GM23338 (cell line): ENCODE measurements at regions not wholly inside any gene's neighbourhood (a gene's known extent, or its start where the extent isn't known, plus 50 kb on each side); places are given as distances from the start of the nearest gene placed in this dataset.

Experiments
- ATAC-seq: fragments of 200-7000 bp; cut with Tn5 transposase; 3 replicates; pipeline ENCODE4 v1.9.1; 2020
- DNase-seq: peaks from one replicate; pipeline ENCODE4 v3.0.0-alpha.2; 2015; ENCODE audit warnings: low spot score
- H2AFZ ChIP-seq: fragments of 200-600 bp; sonication (generic); 2 replicates; pipeline ENCODE4 v1.8.0; 2016; ENCODE audit warnings: antibody characterized with exemption, mild to moderate bottlenecking, moderate library complexity
- H3F3A ChIP-seq: fragments of 200-600 bp; sonication (generic); replicated peaks from 2 replicates; pipeline ENCODE4 v1.8.0; 2017; ENCODE audit warnings: antibody characterized with exemption, mixed run types, low read depth
- H3K27ac ChIP-seq: fragments of 200-600 bp; sonication (generic); 2 replicates; pipeline ENCODE4 v1.6.1; 2016; ENCODE audit warnings: low read depth
- H3K27me3 ChIP-seq: fragments of 200-600 bp; sonication (generic); 2 replicates; pipeline ENCODE4 v1.8.0; 2016; ENCODE audit warnings: mild to moderate bottlenecking, mixed run types, moderate library complexity; ENCODE audit not compliant: insufficient read depth
- H3K36me3 ChIP-seq: fragments of 200-600 bp; sonication (generic); 2 replicates; pipeline ENCODE4 v1.8.0; 2016; ENCODE audit warnings: mild to moderate bottlenecking; ENCODE audit not compliant: insufficient read depth
- H3K4me1 ChIP-seq: fragments of 200-600 bp; sonication (generic); 2 replicates; pipeline ENCODE4 v1.8.0; 2016; ENCODE audit warnings: mild to moderate bottlenecking, moderate library complexity; ENCODE audit not compliant: insufficient read depth
- H3K4me2 ChIP-seq: fragments of 200-600 bp; sonication (generic); 2 replicates; pipeline ENCODE4 v1.7.1; 2017; ENCODE audit warnings: mixed run types
- H3K4me3 ChIP-seq: fragments of 200-600 bp; sonication (generic); 2 replicates; pipeline ENCODE4 v1.6.1; 2016; ENCODE audit warnings: mixed run types
- H3K79me2 ChIP-seq: fragments of 200-600 bp; sonication (generic); replicated peaks from 2 replicates; pipeline ENCODE4 v1.8.0; 2017; ENCODE audit warnings: mild to moderate bottlenecking; ENCODE audit not compliant: insufficient read depth
- H3K9me2 ChIP-seq: fragments of 200-600 bp; sonication (generic); 2 replicates; pipeline ENCODE4 v1.8.0; 2017; ENCODE audit not compliant: insufficient read depth
- H4K20me1 ChIP-seq: fragments of 200-600 bp; sonication (generic); replicated peaks from 2 replicates; pipeline ENCODE4 v1.8.0; 2017; ENCODE audit warnings: mild to moderate bottlenecking; ENCODE audit not compliant: insufficient read depth
- H3K27ac Mint-ChIP-seq: 2 replicates; pipeline ENCODE4 v1.8.0; 2020; ENCODE audit warnings: inconsistent platforms, mild to moderate bottlenecking, moderate library complexity, mixed read lengths
- H3K27me3 Mint-ChIP-seq: 3 replicates; pipeline ENCODE4 v1.8.0; 2022; ENCODE audit warnings: low read depth, mild to moderate bottlenecking, moderate library complexity, mixed read lengths, inconsistent platforms; ENCODE audit not compliant: insufficient read depth, poor library complexity
- H3K36me3 Mint-ChIP-seq: 3 replicates; pipeline ENCODE4 v1.8.0; 2021; ENCODE audit warnings: low read depth, mild to moderate bottlenecking, inconsistent platforms, moderate library complexity, mixed read lengths
- H3K4me1 Mint-ChIP-seq: 3 replicates; pipeline ENCODE4 v1.8.0; 2020; ENCODE audit warnings: mild to moderate bottlenecking, inconsistent platforms, mixed read lengths
- H3K4me3 Mint-ChIP-seq: 3 replicates; pipeline ENCODE4 v1.8.0; 2021; ENCODE audit warnings: moderate library complexity, mild to moderate bottlenecking, inconsistent platforms, mixed read lengths
- H3K9me3 Mint-ChIP-seq: 3 replicates; pipeline ENCODE4 v1.8.0; 2020; ENCODE audit warnings: moderate library complexity, mild to moderate bottlenecking, inconsistent platforms, mixed read lengths
- CTCF ChIP-seq, 2 experiments: fragments of 200-600 bp in 1 of 2; sonication (generic) in 1 of 2; conservative IDR thresholded peaks; 2 replicates each; pipeline versions ENCODE4 v1.5.1 to v1.6.1; 2016 to 2017; ENCODE audit warnings: antibody characterized with exemption in 2 of 2, low read depth in 2 of 2, mild to moderate bottlenecking in 2 of 2, moderate library complexity in 1 of 2
- EZH2phosphoT487 ChIP-seq: fragments of 200-600 bp; sonication (generic); IDR thresholded peaks from one replicate; pipeline ENCODE4 v1.8.1; 2018; ENCODE audit warnings: antibody characterized with exemption; ENCODE audit not compliant: unreplicated experiment
- NANOG ChIP-seq: IDR thresholded peaks from 2 replicates; pipeline ENCODE4 v1.6.1; 2016; ENCODE audit warnings: antibody characterized with exemption, borderline replicate concordance
- REST ChIP-seq: IDR thresholded peaks from one replicate; pipeline ENCODE4 v1.6.1; 2018; ENCODE audit warnings: antibody characterized with exemption; ENCODE audit not compliant: unreplicated experiment
- ZNF331 ChIP-seq: fragments of 250-450 bp; sonication (Bioruptor Pico); IDR thresholded peaks from 2 replicates; pipeline ENCODE4 v1.5.0; 2020; ENCODE audit warnings: low read depth, mild to moderate bottlenecking, moderate library complexity

GRCh38 chr14:100415226-100415625 lies 92.1 kb downstream of the SLC25A47 start:
- ATAC-seq = no peak

GRCh38 chr14:100416081-100416680 lies 93.0 kb downstream of the SLC25A47 start:
- DNase-seq (no peak), ATAC-seq (no peak)
- Histone ChIP-seq H3K9me2 (no peaks in the 10 kb centered on the region), H3K79me2 (peaks cover 6% of the 10 kb centered on the region; the same call in 1 of the 2 replicates), H3K27ac (no peak overlapping the region), H4K20me1 (no peaks in the 10 kb centered on the region), H3K4me1 (peaks cover 5% of the 10 kb centered on the region; the same call in 1 of the 2 replicates), H3K36me3 (no peaks in the 10 kb centered on the region), H3K4me3 (no peak overlapping the region), H3K4me2 (no peak overlapping the region), H3F3A (no peaks in the 10 kb centered on the region), H2AFZ (no peak overlapping the region), H3K27me3 (no peaks in the 10 kb centered on the region)
- Mint-ChIP-seq H3K27ac (no peak overlapping the region; the same call in 1 of the 2 replicates), H3K4me1 (peaks cover 9% of the 10 kb centered on the region), H3K36me3 (peaks cover 2% of the 10 kb centered on the region; the same call in 2 of the 3 replicates), H3K4me3 (no peak overlapping the region), H3K9me3 (peaks cover 2% of the 10 kb centered on the region; the same call in 1 of the 3 replicates), H3K27me3 (peaks cover 8% of the 10 kb centered on the region)
- TF ChIP-seq NANOG (no peak), CTCF (conservative IDR thresholded peaks at IDR 0.05; ENCODE audit: low read depth in 2 of 2) (no peak), REST (no peak)

More at GRCh38 chr14:100415226-100415625, 92.1 kb downstream of the SLC25A47 start:
- Histone ChIP-seq H4K20me1 (no peaks in the 10 kb centered on the region), H3K9me2 (no peaks in the 10 kb centered on the region), H3K79me2 (peaks cover 3% of the 10 kb centered on the region; the same call in 1 of the 2 replicates), H3K36me3 (no peaks in the 10 kb centered on the region), H3K27ac (no peak overlapping the region), H3K4me3 (no peak overlapping the region), H3K27me3 (no peaks in the 10 kb centered on the region), H3K4me2 (no peak overlapping the region), H2AFZ (no peak overlapping the region), H3F3A (no peaks in the 10 kb centered on the region), H3K4me1 (peaks cover 3% of the 10 kb centered on the region)
- Mint-ChIP-seq H3K36me3 (peaks cover 2% of the 10 kb centered on the region; the same call in 2 of the 3 replicates), H3K4me1 (peaks cover 8% of the 10 kb centered on the region), H3K27ac (no peak overlapping the region), H3K4me3 (no peak overlapping the region), H3K27me3 (peaks cover 8% of the 10 kb centered on the region), H3K9me3 (peaks cover 2% of the 10 kb centered on the region; the same call in 1 of the 3 replicates)
- DNase-seq = no peak
- no peak for TF ChIP-seq EZH2phosphoT487
- no peak for TF ChIP-seq REST
- TF ChIP-seq ZNF331 (CRISPR knock-in tag) = no peak
